ENCODE measurements at regions not wholly inside any gene's neighbourhood (a gene's known extent, or its start where the extent isn't known, plus 50 kb on each side); places are given as distances from the start of the nearest gene placed in this dataset.

GRCh38 chr11:70567680-70568034, 169.3 kb downstream of the CTTN start:
- TF ChIP-seq CTCF (IDR thresholded peaks at IDR 0.05), result no peak
- intact Hi-C loops (cut with DNase I), result loop anchor here in 1 of 2 donors (10.0 kb wide), 1 partner anchor 187 kb away; no protein-coding TSS in a partner anchor
- Histone ChIP-seq H3K27ac (peak overlapping the region; percentile 32), H3K4me3 (peak overlapping the region; percentile 60), H3K27me3 (ENCODE audit: insufficient read depth in 3 of 3, low read length in 2 of 3) (peaks cover 0 to 15% (median 0%) of the 10 kb centered on the region in 3 donors), H3K9me3 (no peaks in the 10 kb centered on the region), H3K36me3 (ENCODE audit: insufficient read depth in 1 of 2, low read depth in 1 of 2) (no peaks in the 10 kb centered on the region), H3K4me1 (no peaks in the 10 kb centered on the region)
- no peak for ATAC-seq
- 51 to 66% (median 60%) methylated on average over 8 of the region's 8 CpGs for WGBS, 3 donors
- peak; percentile 4 to 15 for DNase-seq

DNA sequence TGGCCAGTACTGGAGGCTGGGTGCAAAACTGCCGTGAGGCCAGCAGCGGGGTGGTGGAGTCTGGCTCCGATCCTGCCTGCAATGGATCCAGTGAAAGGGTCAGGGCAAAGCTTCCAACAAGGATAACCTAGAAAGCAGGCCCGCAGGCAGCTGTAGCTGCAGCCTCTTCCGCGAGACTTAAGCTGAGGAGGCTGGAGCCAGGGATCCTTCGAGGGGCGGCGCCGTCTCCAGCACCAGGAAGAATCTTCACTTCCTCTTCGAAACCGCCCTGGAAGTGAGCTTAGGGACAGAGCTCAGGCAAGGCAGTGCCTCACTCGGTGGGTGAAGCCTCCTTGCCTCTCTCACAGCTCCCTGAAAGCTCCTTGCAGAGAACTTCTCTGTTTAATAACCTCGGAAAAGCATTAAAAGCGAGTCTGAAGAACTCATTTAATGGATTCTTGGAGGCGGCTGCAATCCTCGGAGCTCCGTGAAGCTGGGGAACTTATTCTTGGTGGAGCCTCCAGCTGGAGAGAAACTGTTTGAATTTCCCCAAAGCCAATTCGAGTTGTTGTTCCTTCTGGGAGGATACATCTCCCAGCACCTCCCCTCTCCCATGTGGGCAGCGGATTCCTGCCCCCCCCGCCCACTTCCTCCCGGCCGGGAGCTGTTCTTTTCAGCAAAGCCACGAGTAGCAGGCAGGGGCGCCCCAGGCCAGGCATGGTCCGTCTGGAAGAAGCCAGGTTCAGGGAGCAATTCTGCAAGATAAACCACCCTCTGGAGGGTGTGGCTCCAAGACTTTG, 169.9 kb downstream of the CTTN start:
- no peak for TF ChIP-seq CTCF (IDR thresholded peaks at IDR 0.05)
- Histone ChIP-seq H3K4me3 (peak overlapping the region; percentile 60), H3K36me3 (ENCODE audit: insufficient read depth in 1 of 2, low read depth in 1 of 2) (no peaks in the 10 kb centered on the region), H3K9me3 (no peaks in the 10 kb centered on the region), H3K4me1 (no peaks in the 10 kb centered on the region), H3K27ac (peak overlapping the region; percentile 32), H3K27me3 (ENCODE audit: insufficient read depth in 3 of 3, low read length in 2 of 3) (peaks cover 0 to 15% (median 0%) of the 10 kb centered on the region in 3 donors)
- DNase-seq (peak; percentile 51 to 68), ATAC-seq (peak; percentile 34 to 67 (median 52))
- intact Hi-C loops (cut with DNase I), result loop anchor here in 1 of 2 donors (10.0 kb wide), 1 partner anchor 187 kb away; no protein-coding TSS in a partner anchor
- WGBS, 3 donors, result 1 to 3% (median 3%) methylated on average over 25 to 26 of the region's 26 CpGs

DNA sequence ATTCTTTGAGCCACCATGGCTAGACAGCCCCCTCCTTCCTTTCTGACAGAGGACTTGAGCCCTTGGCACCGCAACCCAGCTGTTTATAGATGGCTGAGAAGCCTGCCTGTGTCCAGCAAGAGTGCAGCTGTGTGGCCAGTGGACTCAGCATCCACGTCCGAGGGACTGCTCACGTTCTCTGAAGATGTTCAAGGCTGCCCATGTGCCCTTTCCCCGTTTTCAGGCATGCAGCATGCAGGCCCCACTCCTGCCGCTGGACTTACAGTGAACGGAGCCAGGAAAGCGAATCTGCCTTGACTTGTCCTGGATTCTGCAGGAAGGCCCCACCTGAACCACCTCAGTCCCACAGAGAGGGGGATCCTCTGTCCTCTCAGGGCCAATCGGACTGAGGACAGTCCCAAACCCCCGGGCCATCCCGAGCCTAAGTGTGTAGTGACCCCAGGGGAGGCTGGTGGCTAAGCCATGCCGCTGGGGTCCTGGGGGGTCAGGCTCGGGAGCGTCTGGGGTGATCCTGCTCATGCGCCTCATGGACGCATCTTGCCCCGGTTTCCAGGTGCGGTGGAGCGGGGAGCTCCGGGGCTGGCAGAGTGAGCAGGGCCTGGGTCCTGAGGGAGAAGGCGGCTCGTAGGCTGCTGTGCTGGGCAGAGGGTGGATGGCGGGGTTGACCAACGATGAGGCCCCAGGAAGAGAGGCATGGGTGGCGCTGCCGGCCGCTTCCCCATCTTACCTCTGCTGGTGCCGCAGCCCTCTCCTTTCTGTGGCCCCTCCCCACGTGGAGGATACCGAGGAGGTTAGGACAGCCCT, 170.7 kb downstream of the CTTN start:
- 79 to 80% (median 80%) methylated on average over 25 to 30 of the region's 30 CpGs for WGBS, 3 donors
- intact Hi-C loops (cut with DNase I), result loop anchor here in 1 of 2 donors (10.0 kb wide), 1 partner anchor 186 kb away; no protein-coding TSS in a partner anchor
- Histone ChIP-seq H3K4me3 (peak overlapping the region; percentile 60), H3K27ac (peak overlapping the region; percentile 32), H3K9me3 (no peaks in the 10 kb centered on the region), H3K36me3 (ENCODE audit: insufficient read depth in 1 of 2, low read depth in 1 of 2) (no peaks in the 10 kb centered on the region), H3K27me3 (ENCODE audit: insufficient read depth in 3 of 3, low read length in 2 of 3) (peaks cover 0 to 15% (median 0%) of the 10 kb centered on the region in 3 donors), H3K4me1 (no peaks in the 10 kb centered on the region)
- DNase-seq, result peak in 1 of 2 donors; percentile 44
- no peak for ATAC-seq
- TF ChIP-seq CTCF (IDR thresholded peaks at IDR 0.05), result no peak

- no peak overlapping the region for H3K27ac ChIP-seq
- no peaks in the 10 kb centered on the region for H3K9me3 ChIP-seq
- ATAC-seq, result no peak
- intact Hi-C loops (cut with DNase I), result loop anchor here in 1 of 2 donors (10.0 kb wide), 1 partner anchor 185 kb away; no protein-coding TSS in a partner anchor
- WGBS, 3 donors, result 82 to 95% (median 88%) methylated on average over 8 of the region's 8 CpGs
- peak in 1 of 2 donors; percentile 28 for DNase-seq
- H3K4me1 ChIP-seq, result no peaks in the 10 kb centered on the region
- no peaks in the 10 kb centered on the region for H3K36me3 ChIP-seq (ENCODE audit: insufficient read depth in 1 of 2, low read depth in 1 of 2)
- no peak overlapping the region for H3K4me3 ChIP-seq
- TF ChIP-seq CTCF (IDR thresholded peaks at IDR 0.05), result no peak
- peaks cover 0 to 15% (median 0%) of the 10 kb centered on the region in 3 donors for H3K27me3 ChIP-seq (ENCODE audit: insufficient read depth in 3 of 3, low read length in 2 of 3)
These were observed 171.2 kb downstream of the CTTN start for GRCh38 chr11:70569618-70569890.
